IPS-NIHi11 (cell line): ENCODE measurements at regions not wholly inside any gene's neighbourhood (a gene's known extent, or its start where the extent isn't known, plus 50 kb on each side); places are given as distances from the start of the nearest gene placed in this dataset.

ENCODE experiments used
- DNase-seq: peaks from one replicate; pipeline ENCODE4 v3.0.0; 2012; ENCODE audit warnings: mixed read lengths, low spot score

DNA sequence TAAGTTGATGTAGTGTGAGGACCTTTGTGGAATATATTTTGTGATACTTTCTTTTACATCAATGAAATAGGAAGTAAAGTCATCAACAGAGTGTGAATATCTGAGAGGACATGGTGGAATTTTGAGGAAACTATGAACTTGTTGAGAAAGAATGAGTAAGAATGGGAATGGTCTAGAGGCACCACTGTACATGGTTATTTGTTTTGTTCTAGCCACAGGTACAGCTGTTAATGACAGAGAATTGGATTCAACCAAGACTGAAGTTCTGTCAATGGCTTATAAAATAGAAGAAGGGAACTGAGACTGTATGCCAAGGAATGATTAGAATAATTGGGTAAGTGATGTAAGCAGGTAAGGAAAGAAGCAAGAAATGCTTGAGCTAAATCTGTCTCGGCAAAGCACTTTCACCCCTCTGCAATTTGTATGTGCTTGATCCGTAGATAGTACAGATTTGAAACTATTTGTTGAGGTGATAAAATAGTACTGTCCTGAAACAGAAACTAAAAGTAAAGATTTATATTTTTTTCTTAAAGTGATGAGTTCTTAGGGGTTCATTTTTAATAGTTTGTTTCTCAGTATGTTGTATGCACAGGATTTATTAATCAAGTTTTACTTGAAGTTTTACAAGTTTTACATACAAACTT lies 468.8 kb upstream of the SMC2 start:
- DNase-seq, result no peak

DNA sequence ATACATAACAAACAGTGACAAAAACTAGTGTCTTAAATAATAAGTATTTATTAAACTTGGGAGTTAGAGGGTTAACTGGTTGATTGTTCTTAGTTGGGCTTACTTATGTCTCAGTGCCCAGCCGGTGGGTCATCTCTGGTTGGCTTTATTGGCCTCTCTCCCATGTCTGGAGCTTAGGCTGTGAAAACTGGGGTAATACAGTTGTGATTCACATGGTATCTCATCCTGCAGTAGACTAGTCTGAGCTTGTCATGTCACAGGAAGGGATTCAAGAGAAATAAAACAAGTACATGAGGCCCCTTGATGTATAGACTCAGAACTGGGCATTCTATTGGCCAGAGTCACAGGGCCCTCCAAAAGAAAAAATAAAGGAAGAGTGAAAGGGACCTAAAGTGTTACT lies 466.4 kb upstream of the SMC2 start:
- DNase-seq, result no peak

DNA sequence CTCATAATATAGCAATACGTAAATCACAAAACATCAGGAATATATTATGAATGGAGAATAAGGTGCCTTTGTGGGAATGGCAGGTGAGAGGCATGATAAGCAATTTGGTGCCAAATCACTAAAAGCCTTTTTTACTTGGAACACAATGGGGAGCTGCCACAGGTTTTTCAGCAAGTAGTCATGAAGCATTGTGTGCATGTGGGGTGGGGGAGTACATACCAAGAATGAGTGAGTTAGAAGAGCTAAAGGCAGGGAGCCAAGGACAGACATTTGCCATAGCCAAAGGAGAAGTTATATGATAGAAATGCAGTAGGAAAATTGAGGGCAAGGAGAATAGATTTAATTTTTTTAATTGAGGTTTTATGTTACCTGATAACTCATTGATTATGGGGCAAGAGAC lies 445.0 kb upstream of the SMC2 start:
- no peak for DNase-seq

DNA sequence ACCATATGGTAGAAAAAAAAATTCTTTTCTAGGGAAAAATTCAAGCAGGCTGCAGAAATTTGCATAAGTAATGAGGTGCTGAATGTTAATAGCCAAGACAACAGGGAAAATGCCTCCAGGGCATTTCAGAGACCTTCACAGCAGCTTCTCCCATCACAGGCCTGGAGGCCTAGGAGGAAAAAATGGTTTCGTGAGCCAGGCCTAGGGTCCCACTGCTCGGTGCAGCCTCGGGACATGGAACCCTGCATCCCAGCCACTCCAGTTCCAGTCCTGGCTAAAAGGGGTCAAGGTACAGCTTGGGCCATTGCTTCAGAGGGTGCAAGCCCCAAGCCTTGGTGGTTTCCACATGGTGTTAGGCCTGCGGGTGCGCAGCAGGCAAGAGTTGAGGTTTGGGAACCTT lies 436.0 kb upstream of the SMC2 start:
- no peak for DNase-seq

- no peak for DNase-seq
These were observed 433.3 kb upstream of the SMC2 start for GRCh38 chr9:103660830-103661229.

DNA sequence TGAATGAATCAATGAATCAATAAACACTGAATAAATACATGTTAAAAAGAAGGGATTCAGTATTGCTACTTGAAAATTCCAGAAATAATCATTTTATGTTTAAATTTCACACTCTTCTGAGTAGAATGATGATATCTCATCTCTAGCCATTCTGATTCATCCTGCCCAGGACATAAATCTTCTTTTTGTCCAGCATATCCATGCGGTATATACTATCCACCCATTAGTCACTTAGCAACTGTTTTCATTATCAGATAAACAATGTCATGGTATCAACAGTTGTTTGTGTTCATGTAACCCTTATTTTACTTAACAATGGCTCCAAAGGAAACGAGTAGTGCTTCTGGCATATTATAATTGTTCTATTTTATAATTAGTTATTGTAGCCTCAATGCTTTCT lies 432.4 kb upstream of the SMC2 start:
- DNase-seq, result no peak

DNA sequence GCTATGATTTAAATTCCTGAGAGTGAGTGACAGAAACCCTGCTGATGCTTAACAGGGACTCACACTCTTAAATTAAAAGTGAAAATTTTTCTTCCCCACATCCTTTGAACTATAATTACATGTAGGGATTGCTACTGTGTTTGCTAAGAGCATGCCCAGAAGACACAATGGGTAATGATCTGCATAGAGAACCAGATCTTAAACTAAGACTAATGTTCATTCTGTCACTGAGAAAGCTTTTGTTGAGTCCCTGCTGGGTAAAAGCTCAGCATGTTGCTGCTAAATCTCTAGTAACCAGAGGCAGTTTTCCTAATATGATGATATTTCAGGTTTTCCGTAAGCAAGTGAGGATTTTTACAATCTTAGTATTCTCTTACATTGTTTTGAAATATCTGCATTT lies 424.8 kb upstream of the SMC2 start:
- no peak for DNase-seq

DNA sequence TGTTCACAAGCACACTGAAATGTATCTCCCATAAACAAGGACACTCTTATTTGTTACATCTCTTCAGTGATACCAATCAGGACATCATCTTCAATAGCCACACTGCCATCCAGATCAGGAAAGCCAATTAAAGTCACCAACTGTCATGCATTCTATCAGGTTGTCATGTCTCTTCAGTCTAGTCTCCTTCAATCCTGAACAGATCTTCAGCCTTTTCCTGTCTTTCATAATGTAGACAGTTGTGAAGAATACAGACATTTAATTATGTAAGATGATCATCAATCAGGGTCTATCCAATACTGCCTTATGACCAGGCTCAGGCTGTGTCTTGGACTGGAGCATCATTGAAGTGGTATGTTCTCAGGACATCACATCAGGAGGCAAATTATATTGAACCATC lies 419.8 kb upstream of the SMC2 start:
- no peak for DNase-seq

- no peak for DNase-seq
These were observed 413.5 kb upstream of the SMC2 start for GRCh38 chr9:103680581-103680980.

- no peak for DNase-seq
These were observed 412.7 kb upstream of the SMC2 start for GRCh38 chr9:103681435-103681834.

GRCh38 chr9:103700195-103700962 lies 393.7 kb upstream of the SMC2 start:
- no peak for DNase-seq

- DNase-seq, result no peak
These were observed 391.5 kb upstream of the SMC2 start for GRCh38 chr9:103702572-103702971.

GRCh38 chr9:103707181-103707580 lies 386.9 kb upstream of the SMC2 start:
- no peak for DNase-seq

DNA sequence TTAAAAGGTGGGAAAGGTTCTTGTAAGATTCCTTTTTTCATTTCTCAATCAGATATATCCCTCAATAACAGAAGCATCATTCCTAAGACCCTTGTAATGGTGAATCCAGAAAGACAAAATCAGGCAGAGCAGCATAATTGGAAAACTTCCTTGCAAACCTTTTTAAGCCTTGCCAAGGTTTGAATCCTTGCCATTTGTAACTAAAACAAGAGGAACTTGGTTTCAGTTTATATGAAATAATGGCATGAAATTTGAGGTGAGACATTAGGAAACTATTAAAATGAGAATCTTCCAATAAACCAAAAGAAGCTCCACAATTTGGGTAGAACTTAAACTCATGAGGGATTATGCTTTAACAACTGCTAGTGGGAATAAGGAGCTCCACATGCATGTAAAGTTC lies 384.7 kb upstream of the SMC2 start:
- no peak for DNase-seq

GRCh38 chr9:103713631-103714030 lies 380.5 kb upstream of the SMC2 start:
- DNase-seq, result no peak

DNA sequence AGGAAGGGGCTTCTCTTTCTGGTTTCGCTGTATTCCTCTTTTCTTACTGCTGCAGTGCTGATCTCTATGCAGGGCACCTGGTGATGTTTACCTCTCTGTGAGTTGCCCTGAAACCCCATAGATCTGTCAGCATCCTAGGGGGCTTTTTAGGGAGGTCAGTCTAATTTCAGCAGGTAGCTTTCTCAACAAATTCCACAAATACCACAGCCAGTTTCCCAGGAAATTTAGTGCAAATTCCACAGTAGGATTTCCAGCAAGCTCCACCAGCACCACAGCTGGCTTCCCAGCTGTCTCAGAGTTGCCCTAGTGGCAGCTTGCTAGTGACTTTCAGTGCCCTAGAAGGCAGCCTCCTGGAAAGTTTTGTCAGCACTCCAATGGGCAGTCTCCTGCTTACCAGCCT lies 379.1 kb upstream of the SMC2 start:
- DNase-seq, result peak; percentile 29

- no peak for DNase-seq
These were observed 373.1 kb upstream of the SMC2 start for GRCh38 chr9:103721056-103721455.

DNA sequence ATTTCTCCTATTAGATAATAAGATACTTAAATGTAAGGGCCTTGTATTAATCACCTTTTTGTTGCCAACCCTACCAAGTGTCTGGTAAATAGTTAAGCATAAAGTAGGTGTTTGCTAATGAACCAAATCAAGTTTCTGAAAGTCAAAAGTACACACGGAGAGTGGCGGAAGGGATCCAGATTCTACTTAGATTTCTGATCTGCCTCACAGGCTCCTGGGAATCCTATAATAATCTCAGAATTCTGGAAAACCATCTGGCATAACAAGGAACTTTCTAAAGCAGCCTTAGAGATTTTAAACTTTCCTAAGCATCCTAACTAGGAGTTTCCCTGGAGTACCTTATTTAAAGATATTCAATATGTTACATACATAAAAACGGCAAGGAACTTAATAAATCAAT lies 363.2 kb upstream of the SMC2 start:
- DNase-seq, result no peak

DNA sequence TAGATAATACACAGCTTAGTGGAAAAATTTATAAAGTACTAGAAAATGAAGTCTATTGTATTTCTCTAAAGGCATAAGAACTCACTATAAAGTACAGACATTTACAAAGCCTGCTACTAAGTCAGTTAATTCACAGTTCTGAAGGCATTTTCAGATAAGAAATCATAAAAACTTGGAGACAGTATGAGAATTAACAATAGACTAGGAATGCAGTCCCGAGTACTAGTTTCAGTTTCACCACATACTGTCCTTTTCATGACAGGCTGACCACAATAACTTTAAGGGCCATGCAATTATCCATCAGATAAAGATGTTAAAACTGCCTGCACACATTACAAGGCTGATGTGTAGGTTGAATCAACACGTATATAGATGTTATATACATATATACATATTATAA lies 362.6 kb upstream of the SMC2 start:
- DNase-seq, result no peak

DNA sequence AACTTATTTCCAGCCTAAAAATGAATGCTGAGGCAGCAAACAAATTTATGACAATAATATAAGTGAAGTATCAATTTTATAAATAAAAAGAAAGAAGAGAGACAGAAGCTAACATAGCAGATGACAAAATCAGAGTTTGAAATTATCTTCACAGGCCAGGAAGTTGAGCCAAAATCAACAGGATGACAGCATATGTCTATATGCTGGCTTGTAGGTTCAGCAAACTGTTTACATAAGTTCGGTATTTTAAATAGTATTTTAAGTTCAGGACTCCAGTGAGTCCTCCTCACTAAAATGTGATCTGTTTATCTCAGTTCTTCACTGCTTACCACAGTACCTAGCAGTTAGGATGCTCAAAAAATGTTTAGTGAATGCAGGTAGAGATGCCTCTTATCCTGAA lies 359.6 kb upstream of the SMC2 start:
- DNase-seq, result no peak

GRCh38 chr9:103755441-103755840 lies 338.7 kb upstream of the SMC2 start:
- no peak for DNase-seq

- DNase-seq, result no peak
These were observed 338.1 kb upstream of the SMC2 start for GRCh38 chr9:103755986-103756385.

DNA sequence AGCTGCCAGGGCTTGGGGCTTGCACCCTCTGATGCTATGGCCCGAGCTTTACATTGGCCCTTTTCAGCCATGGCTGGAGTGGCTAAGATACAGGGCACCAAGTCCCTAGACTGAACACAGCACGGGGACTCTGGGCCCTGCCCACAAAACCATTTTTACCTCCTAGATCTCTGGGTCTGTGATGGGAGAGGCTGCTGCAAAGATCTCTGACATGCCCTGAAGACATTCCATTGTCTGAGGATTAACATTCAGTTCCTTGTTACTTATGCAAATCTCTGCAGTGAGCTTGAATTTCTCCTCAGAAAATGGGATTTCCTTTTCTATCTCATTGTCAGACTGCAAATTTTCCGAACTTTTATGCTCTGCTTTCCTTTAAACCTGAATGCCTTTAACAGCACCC lies 337.0 kb upstream of the SMC2 start:
- DNase-seq, result no peak

DNA sequence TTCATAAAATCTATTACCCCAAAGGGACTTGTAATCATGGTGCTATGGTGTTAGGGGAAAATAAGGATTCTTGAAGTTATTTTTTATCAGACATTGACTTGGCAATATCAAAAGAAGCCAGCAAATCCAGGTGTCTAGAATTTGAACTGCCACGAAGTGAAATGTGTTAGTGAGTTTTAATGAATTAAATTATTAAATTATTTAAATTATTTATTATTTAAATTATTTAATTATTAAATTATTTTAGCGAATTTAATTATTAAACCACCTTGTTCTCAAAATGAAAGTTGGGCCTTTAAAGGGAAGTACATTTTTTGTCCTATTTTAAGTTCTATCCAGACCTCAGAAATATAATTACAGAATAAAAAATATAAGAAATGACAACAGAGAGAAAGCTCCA lies 332.6 kb upstream of the SMC2 start:
- DNase-seq, result no peak
